Heart left ventricle (tissue), 13 donors: ENCODE measurements at regions not wholly inside any gene's neighbourhood (a gene's known extent, or its start where the extent isn't known, plus 50 kb on each side); places are given as distances from the start of the nearest gene placed in this dataset.

Experiments
- POLR2A ChIP-seq, 2 donors: fragments of 450-650 bp; IDR thresholded peaks; one replicate each; pipeline ENCODE4 v1.6.1; 2017; ENCODE audit warnings: antibody characterized with exemption in 2 of 2, mild to moderate bottlenecking in 2 of 2, moderate library complexity in 2 of 2
- TF ChIP-seq, protein P1 (sequence below), 12 donors: fragments of 200-600 bp; sonication (generic) in 4 of 12; IDR thresholded peaks; one replicate each; pipeline versions ENCODE4 v1.5.0 to v1.8.0; 2018 to 2022; ENCODE audit warnings: antibody characterized with exemption in 12 of 12, mild to moderate bottlenecking in 5 of 12
- donor health status: ischemic (EF 13 %, LVEDD 7.1; RV severe dilation, severe dysfunction).
- donor health status: DM: no; HTN: yes; CAD: no.
- donor health status: DM: no; HTN: no; CAD: no.
- donor health status: ischemic (EF 25% LVEDD 6.9; RV normal size, moderate dysfunction).
- donor health status: ischemic (EF 25% LVEDD 5.7; RV mildly dilated, moderate dysfunction).
- donor health status: ischemic (EF 35%, LVEDD 5.7; RV mildly dilated, moderate dysfunction).
- donor health status: nonischemic (EF 11% LVEDD 7.7; RV severe dilation, severe dysfunction).
- donor health status: DM: yes; HTN: yes; CAD: no.
- donor health status: PGD.
- donor health status: ischemic (EF 29% LVEDD 5.4; RV normal size, mild dysfunction).
- donor health status: nonischemic (EF 23%, LVEDD 6.1; RV moderate dilation, normal function).

DNA sequence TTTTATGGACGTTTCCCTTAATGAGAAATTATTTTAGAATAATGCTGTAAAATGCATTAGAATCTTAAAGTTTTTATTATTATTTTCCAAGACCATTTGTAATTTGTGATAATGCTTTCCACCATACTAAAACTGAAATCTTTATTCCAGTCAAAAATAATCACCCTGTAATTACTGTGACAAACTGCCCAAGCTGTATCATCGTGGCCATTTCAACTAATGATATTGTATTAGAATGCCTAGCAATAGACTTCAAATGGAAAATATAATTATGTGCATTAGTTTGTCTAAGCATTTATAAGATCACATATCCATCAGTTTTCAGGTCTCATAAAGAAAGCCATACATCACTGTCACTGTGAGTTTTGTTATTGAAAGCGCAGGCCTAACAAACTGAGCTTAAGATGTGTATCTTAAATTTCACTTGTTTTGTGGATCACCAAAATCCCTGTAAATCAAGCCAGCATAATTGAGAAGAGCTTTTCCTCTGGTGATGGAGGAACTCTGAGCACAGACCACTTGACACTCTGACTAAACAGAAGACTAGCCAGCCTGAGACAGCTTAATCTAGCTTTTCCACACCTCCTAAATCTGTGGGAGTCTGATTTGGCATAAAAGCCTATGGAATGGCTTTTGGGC lies 1312.2 kb upstream of the ACVR2A start:
- TF ChIP-seq, protein P1, sequence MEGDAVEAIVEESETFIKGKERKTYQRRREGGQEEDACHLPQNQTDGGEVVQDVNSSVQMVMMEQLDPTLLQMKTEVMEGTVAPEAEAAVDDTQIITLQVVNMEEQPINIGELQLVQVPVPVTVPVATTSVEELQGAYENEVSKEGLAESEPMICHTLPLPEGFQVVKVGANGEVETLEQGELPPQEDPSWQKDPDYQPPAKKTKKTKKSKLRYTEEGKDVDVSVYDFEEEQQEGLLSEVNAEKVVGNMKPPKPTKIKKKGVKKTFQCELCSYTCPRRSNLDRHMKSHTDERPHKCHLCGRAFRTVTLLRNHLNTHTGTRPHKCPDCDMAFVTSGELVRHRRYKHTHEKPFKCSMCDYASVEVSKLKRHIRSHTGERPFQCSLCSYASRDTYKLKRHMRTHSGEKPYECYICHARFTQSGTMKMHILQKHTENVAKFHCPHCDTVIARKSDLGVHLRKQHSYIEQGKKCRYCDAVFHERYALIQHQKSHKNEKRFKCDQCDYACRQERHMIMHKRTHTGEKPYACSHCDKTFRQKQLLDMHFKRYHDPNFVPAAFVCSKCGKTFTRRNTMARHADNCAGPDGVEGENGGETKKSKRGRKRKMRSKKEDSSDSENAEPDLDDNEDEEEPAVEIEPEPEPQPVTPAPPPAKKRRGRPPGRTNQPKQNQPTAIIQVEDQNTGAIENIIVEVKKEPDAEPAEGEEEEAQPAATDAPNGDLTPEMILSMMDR (IDR thresholded peaks at IDR 0.05) = no peak
- no peak for TF ChIP-seq POLR2A (IDR thresholded peaks at IDR 0.05)
